K562 (cell line): ENCODE measurements at regions not wholly inside any gene's neighbourhood (a gene's known extent, or its start where the extent isn't known, plus 50 kb on each side); places are given as distances from the start of the nearest gene placed in this dataset.

ENCODE experiments used
- ATAC-seq: fragments of 200-7000 bp; cut with Tn5 transposase; 3 replicates; pipeline ENCODE4 v1.9.1; 2020; ENCODE audit warnings: moderate library complexity
- BruUV-seq: library from RNA; stranded (reverse); fragments of 400-500 nt; replicated peaks from 2 replicates; lab custom pipeline; 2021; lab: Mats Ljungman, UMichigan
- CTCF ChIA-PET: fragments of 300-600 bp; formaldehyde crosslinking; extraction: SDS; loops from one replicate; lab custom pipeline; 2021; ENCODE audit warnings: low intra/inter-chr PET ratio; lab: Yijun Ruan, JAX
- POLR2A ChIA-PET: fragments of 300-600, 350-650 bp; sonication (Branson Sonifier 250); formaldehyde crosslinking; extraction: SDS; loops from one replicate; lab custom pipeline; 2021; ENCODE audit warnings: antibody characterized with exemption, inconsistent platforms; lab: Yijun Ruan, JAX
- DNase-seq, 4 experiments: peaks; one replicate each; pipeline versions ENCODE4 v3.0.0 to v3.0.0-alpha.2; 2011 to 2018; ENCODE audit warnings: low spot score in 3 of 4, mixed read lengths in 3 of 4; ENCODE audit errors: extremely low read depth in 1 of 4
- FAIRE-seq: peaks from 2 replicates; lab custom pipeline; 2011; peaks lifted over from hg19 to GRCh38; lab: Jason Lieb, UNC
- H2AFZ ChIP-seq: 2 replicates; pipeline ENCODE4 v1.6.0; 2011; ENCODE audit warnings: low read depth, low read length, control low read depth, inconsistent platforms
- H3K27ac ChIP-seq: fragments of 200-600 bp; 3 replicates; pipeline ENCODE4 v1.8.0; 2011; ENCODE audit warnings: low read depth, mild to moderate bottlenecking, control low read depth, inconsistent platforms, low read length, moderate library complexity, mixed read lengths; ENCODE audit errors: extremely low read depth
- H3K27me3 ChIP-seq, 2 experiments: fragments of 300-600 bp in 1 of 2; 2 replicates in 1 of 2; 3 replicates in 1 of 2; pipeline versions ENCODE4 v1.6.0 to v1.8.0; 2011; ENCODE audit warnings: inconsistent platforms in 2 of 2, low read length in 2 of 2, mild to moderate bottlenecking in 1 of 2, mixed read lengths in 1 of 2, moderate library complexity in 1 of 2; ENCODE audit not compliant: control insufficient read depth in 2 of 2, insufficient read depth in 2 of 2
- H3K36me3 ChIP-seq: fragments of 300-600 bp; 3 replicates; pipeline ENCODE4 v1.8.0; 2011; ENCODE audit warnings: mild to moderate bottlenecking, low read length, inconsistent platforms; ENCODE audit not compliant: control insufficient read depth, insufficient read depth
- H3K4me1 ChIP-seq, 2 experiments: fragments of 200-600 bp in 1 of 2; replicated peaks in 1 of 2; 2 replicates in 1 of 2; 3 replicates in 1 of 2; pipeline versions ENCODE4 v1.5.1 to v1.8.0; 2011; ENCODE audit warnings: inconsistent platforms in 2 of 2, low read length in 2 of 2, mild to moderate bottlenecking in 1 of 2, mixed read lengths in 1 of 2, moderate library complexity in 1 of 2; ENCODE audit not compliant: control insufficient read depth in 2 of 2, insufficient read depth in 2 of 2
- H3K4me2 ChIP-seq: 2 replicates; pipeline ENCODE4 v1.6.1; 2011; ENCODE audit warnings: low read length, control low read depth, inconsistent platforms, mixed read lengths; ENCODE audit not compliant: insufficient read depth
- H3K4me3 ChIP-seq: fragments of 200-600 bp; sonication (generic), shearing (Covaris generic); 2 replicates; pipeline ENCODE4 v1.5.1; 2016; ENCODE audit warnings: control low read depth, inconsistent platforms
- H3K79me2 ChIP-seq: fragments of 200-600 bp; 3 replicates; pipeline ENCODE4 v1.8.0; 2011; ENCODE audit warnings: low read length, inconsistent platforms; ENCODE audit not compliant: control insufficient read depth, insufficient read depth
- H3K9ac ChIP-seq, 2 experiments: 2 replicates each; pipeline versions ENCODE4 v1.6.0 to v1.6.1; 2011; ENCODE audit warnings: low read depth in 2 of 2, low read length in 2 of 2, control low read depth in 1 of 2, inconsistent platforms in 1 of 2, mild to moderate bottlenecking in 1 of 2, mixed read lengths in 1 of 2; ENCODE audit not compliant: insufficient read depth in 1 of 2
- H3K9me1 ChIP-seq: one replicate; pipeline ENCODE4 v1.6.0; 2011; ENCODE audit warnings: inconsistent platforms, mild to moderate bottlenecking, low read length, moderate library complexity; ENCODE audit not compliant: control insufficient read depth, insufficient read depth
- H3K9me3 ChIP-seq: replicated peaks from 2 replicates; pipeline ENCODE4 v1.5.1; 2011; ENCODE audit warnings: low read depth, low read length, inconsistent platforms; ENCODE audit not compliant: control insufficient read depth, insufficient read depth
- H4K20me1 ChIP-seq: replicated peaks from 2 replicates; pipeline ENCODE4 v1.6.1; 2011; ENCODE audit warnings: low read length, inconsistent platforms, mixed read lengths; ENCODE audit not compliant: control insufficient read depth, insufficient read depth
- CCAR2 ChIP-seq: fragments of 200-400 bp; formaldehyde crosslinking; IDR thresholded peaks from 2 replicates; pipeline ENCODE4 v1.6.1; 2017; ENCODE audit warnings: mild to moderate bottlenecking, low read depth, low read length
- HMGN3 ChIP-seq: IDR thresholded peaks from 2 replicates; pipeline ENCODE4 v1.6.1; 2011; ENCODE audit warnings: borderline replicate concordance, low read depth, mild to moderate bottlenecking, mixed read lengths, low read length; ENCODE audit not compliant: insufficient read length; ENCODE audit errors: extremely low read depth
- JUND ChIP-seq, 2 experiments: IDR thresholded peaks; 2 replicates in 1 of 2; 3 replicates in 1 of 2; pipeline ENCODE4 v1.6.1; 2011; ENCODE audit warnings: borderline replicate concordance in 2 of 2, low read depth in 2 of 2, low read length in 2 of 2, improper control_type of control experiment in 1 of 2, missing biosample characterization in 1 of 2, missing genetic modification characterization in 1 of 2, missing genetic modification reagents in 1 of 2
- LCOR ChIP-seq: sonication (generic); formaldehyde crosslinking; IDR thresholded peaks from 2 replicates; pipeline ENCODE4 v1.8.0; 2022; ENCODE audit warnings: mild to moderate bottlenecking, missing genetic modification reagents
- MCM3 ChIP-seq: fragments of 450-650 bp; IDR thresholded peaks from 2 replicates; pipeline ENCODE4 v1.6.1; 2016
- MYBL2 ChIP-seq, 2 experiments: fragments of 450-650 bp in 1 of 2; sonication (generic) in 1 of 2; formaldehyde crosslinking in 1 of 2; IDR thresholded peaks; 2 replicates each; pipeline versions ENCODE4 v1.6.1 to v1.8.1; 2017 to 2022; ENCODE audit warnings: borderline replicate concordance in 1 of 2, inconsistent platforms in 1 of 2, low read depth in 1 of 2, mild to moderate bottlenecking in 1 of 2, missing genetic modification reagents in 1 of 2, moderate library complexity in 1 of 2
- POLR2A ChIP-seq: fragments of 450-650 bp; conservative IDR thresholded peaks from 2 replicates; pipeline ENCODE4 v1.6.1; 2016
- ZNF184 ChIP-seq: sonication (generic); formaldehyde crosslinking; IDR thresholded peaks from 2 replicates; pipeline ENCODE4 v1.5.0; 2020; ENCODE audit warnings: missing genetic modification reagents
- WGBS: fragments of 100-300 bp; shearing (Covaris generic); methylation state at CpG from one replicate; pipeline ENCODE4 v1.1.6; 2016; ENCODE audit warnings: low coverage, mixed read lengths; ENCODE audit not compliant: insufficient coverage; ENCODE audit errors: missing lambda C conversion rate; 5-methylcytosine and 5-hydroxymethylcytosine counted together
- in situ Hi-C: fragments of 300-500 bp; cut with MboI; formaldehyde crosslinking; loops from 4 replicates; pipeline ENCODE4 v1.15.0; 2018; ENCODE audit warnings: inconsistent platforms, mixed read lengths
- intact Hi-C: fragments of 100-400 bp; cut with micrococcal nuclease; formaldehyde crosslinking; loops from 2 replicates; pipeline ENCODE4 v1.14.2; 2022
- TF ChIP-seq, protein P1 (sequence below): sonication (generic); IDR thresholded peaks from 2 replicates; pipeline ENCODE4 v1.6.1; 2016
- TF ChIP-seq, protein P2 (sequence below): fragments of 250-450 bp; sonication (Bioruptor Pico); IDR thresholded peaks from 2 replicates; pipeline ENCODE4 v1.5.0; 2022; ENCODE audit warnings: mild to moderate bottlenecking

- Histone ChIP-seq H3K4me3 (no peak overlapping the region), H3K9me3 (no peaks in the 10 kb centered on the region), H3K79me2 (no peaks in the 10 kb centered on the region), H3K9me1 (no peaks in the 10 kb centered on the region), H3K4me2 (no peak overlapping the region), H3K27me3 (peaks cover 24 to 42% of the 10 kb centered on the region in 2 experiments), H3K27ac (no peak overlapping the region), H3K4me1 (no peaks in the 10 kb centered on the region), H3K9ac (no peak overlapping the region), H3K36me3 (no peaks in the 10 kb centered on the region), H2AFZ (no peak overlapping the region), H4K20me1 (no peaks in the 10 kb centered on the region)
- no TSS peak for BruUV-seq
- intact Hi-C loops (no loop called here), in situ Hi-C loops (no loop called here)
- ChIA-PET CTCF (no interaction called here), POLR2A (interaction anchor here (0.6 kb wide), 2 partner anchors 28 to 262 kb away, joined by 3 read pairs; no protein-coding TSS in a partner anchor)
- peak; percentile 37; the same call in 1 of the 3 replicates for ATAC-seq
- WGBS, result under 1% methylated on average over 9 of the region's 9 CpGs
- no peak for TF ChIP-seq MCM3
- TF ChIP-seq MYBL2 (IDR thresholded peaks at IDR 0.05; ENCODE audit: low read depth), result no peak
- TF ChIP-seq MYBL2 (CRISPR knock-in tag; IDR thresholded peaks at IDR 0.05; ENCODE audit: borderline replicate concordance), result no peak
- TF ChIP-seq, protein P1, sequence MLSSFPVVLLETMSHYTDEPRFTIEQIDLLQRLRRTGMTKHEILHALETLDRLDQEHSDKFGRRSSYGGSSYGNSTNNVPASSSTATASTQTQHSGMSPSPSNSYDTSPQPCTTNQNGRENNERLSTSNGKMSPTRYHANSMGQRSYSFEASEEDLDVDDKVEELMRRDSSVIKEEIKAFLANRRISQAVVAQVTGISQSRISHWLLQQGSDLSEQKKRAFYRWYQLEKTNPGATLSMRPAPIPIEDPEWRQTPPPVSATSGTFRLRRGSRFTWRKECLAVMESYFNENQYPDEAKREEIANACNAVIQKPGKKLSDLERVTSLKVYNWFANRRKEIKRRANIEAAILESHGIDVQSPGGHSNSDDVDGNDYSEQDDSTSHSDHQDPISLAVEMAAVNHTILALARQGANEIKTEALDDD, result no peak
- TF ChIP-seq POLR2A, result no peak
- no peak for TF ChIP-seq LCOR (CRISPR knock-in tag)
- TF ChIP-seq CCAR2, result no peak
- no peak for TF ChIP-seq JUND (IDR thresholded peaks at IDR 0.05; ENCODE audit: borderline replicate concordance, low read depth, low read length)
- no peak for TF ChIP-seq JUND (tag; IDR thresholded peaks at IDR 0.05; ENCODE audit: borderline replicate concordance, low read depth, low read length)
- TF ChIP-seq HMGN3, result no peak
- no peak for TF ChIP-seq ZNF184
- TF ChIP-seq, protein P2, sequence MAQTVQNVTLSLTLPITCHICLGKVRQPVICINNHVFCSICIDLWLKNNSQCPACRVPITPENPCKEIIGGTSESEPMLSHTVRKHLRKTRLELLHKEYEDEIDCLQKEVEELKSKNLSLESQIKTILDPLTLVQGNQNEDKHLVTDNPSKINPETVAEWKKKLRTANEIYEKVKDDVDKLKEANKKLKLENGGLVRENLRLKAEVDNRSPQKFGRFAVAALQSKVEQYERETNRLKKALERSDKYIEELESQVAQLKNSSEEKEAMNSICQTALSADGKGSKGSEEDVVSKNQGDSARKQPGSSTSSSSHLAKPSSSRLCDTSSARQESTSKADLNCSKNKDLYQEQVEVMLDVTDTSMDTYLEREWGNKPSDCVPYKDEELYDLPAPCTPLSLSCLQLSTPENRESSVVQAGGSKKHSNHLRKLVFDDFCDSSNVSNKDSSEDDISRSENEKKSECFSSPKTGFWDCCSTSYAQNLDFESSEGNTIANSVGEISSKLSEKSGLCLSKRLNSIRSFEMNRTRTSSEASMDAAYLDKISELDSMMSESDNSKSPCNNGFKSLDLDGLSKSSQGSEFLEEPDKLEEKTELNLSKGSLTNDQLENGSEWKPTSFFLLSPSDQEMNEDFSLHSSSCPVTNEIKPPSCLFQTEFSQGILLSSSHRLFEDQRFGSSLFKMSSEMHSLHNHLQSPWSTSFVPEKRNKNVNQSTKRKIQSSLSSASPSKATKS (CRISPR knock-in tag), result no peak
- no peak for DNase-seq
- no peak for FAIRE-seq
Observed at GRCh38 chr7:156307193-156307592, 333.4 kb upstream of the RNF32 start.
